WTC11 (cell line): ENCODE measurements at regions not wholly inside any gene's neighbourhood (a gene's known extent, or its start where the extent isn't known, plus 50 kb on each side); places are given as distances from the start of the nearest gene placed in this dataset.

ENCODE experiments used
- ATAC-seq: fragments of 200-7000 bp; cut with Tn5 transposase; 2 replicates; pipeline ENCODE4 v1.10.0; 2021; ENCODE audit warnings: mild to moderate bottlenecking, moderate library complexity
- CTCF ChIA-PET: fragments of 300-600 bp; sonication (Branson Sonifier 250); formaldehyde crosslinking; loops from one replicate; lab custom pipeline; 2021; ENCODE audit warnings: antibody characterized with exemption; lab: Charles Lee
- POLR2A ChIA-PET: fragments of 350-600 bp; sonication (Branson Sonifier 250); formaldehyde crosslinking; loops from one replicate; lab custom pipeline; 2021; ENCODE audit warnings: antibody characterized with exemption; lab: Charles Lee
- DNase-seq: peaks from one replicate; pipeline ENCODE4 v3.0.0; 2021; ENCODE audit warnings: low spot score
- H3K27ac Mint-ChIP-seq: 2 replicates; pipeline ENCODE4 v1.8.0; 2021; ENCODE audit warnings: mixed read lengths
- H3K27me3 Mint-ChIP-seq: 2 replicates; pipeline ENCODE4 v1.8.0; 2021; ENCODE audit warnings: low read depth, mild to moderate bottlenecking, moderate library complexity, mixed read lengths
- H3K36me3 Mint-ChIP-seq: 2 replicates; pipeline ENCODE4 v1.8.0; 2021; ENCODE audit warnings: mixed read lengths
- H3K4me1 Mint-ChIP-seq: 2 replicates; pipeline ENCODE4 v1.8.0; 2022; ENCODE audit warnings: mixed read lengths
- H3K4me3 Mint-ChIP-seq: 2 replicates; pipeline ENCODE4 v1.8.0; 2021; ENCODE audit warnings: mild to moderate bottlenecking, moderate library complexity, mixed read lengths
- H3K9me3 Mint-ChIP-seq: 2 replicates; pipeline ENCODE4 v1.8.0; 2021; ENCODE audit warnings: mixed read lengths
- AFF4 ChIP-seq: sonication (generic); formaldehyde crosslinking; IDR thresholded peaks from 2 replicates; pipeline ENCODE4 v1.8.1; 2023; ENCODE audit warnings: mild to moderate bottlenecking, missing genetic modification reagents, borderline replicate concordance
- ATF3 ChIP-seq: sonication (generic); formaldehyde crosslinking; conservative IDR thresholded peaks from 2 replicates; pipeline ENCODE4 v1.8.1; 2022; ENCODE audit warnings: mild to moderate bottlenecking, missing genetic modification reagents
- CREB1 ChIP-seq: sonication (generic); formaldehyde crosslinking; IDR thresholded peaks from 2 replicates; pipeline ENCODE4 v1.8.0; 2023; ENCODE audit warnings: mild to moderate bottlenecking, missing genetic modification reagents
- ELF4 ChIP-seq: sonication (generic); formaldehyde crosslinking; IDR thresholded peaks from 2 replicates; pipeline ENCODE4 v1.8.1; 2022; ENCODE audit warnings: low read depth, mild to moderate bottlenecking, moderate library complexity, missing genetic modification reagents
- MAX ChIP-seq: sonication (generic); formaldehyde crosslinking; IDR thresholded peaks from 2 replicates; pipeline ENCODE4 v1.8.0; 2022; ENCODE audit warnings: mild to moderate bottlenecking, missing genetic modification reagents
- MXD4 ChIP-seq: fragments of 250-450 bp; sonication (Bioruptor Pico); IDR thresholded peaks from 2 replicates; pipeline ENCODE4 v1.8.0; 2021; ENCODE audit warnings: mild to moderate bottlenecking, moderate library complexity, borderline replicate concordance
- NR2C2 ChIP-seq: sonication (generic); formaldehyde crosslinking; IDR thresholded peaks from 2 replicates; pipeline ENCODE4 v1.8.0; 2022; ENCODE audit warnings: mild to moderate bottlenecking, missing genetic modification reagents
- RORB ChIP-seq: fragments of 250-450 bp; sonication (Bioruptor Pico); IDR thresholded peaks from 2 replicates; pipeline ENCODE4 v1.9.0; 2021; ENCODE audit warnings: mild to moderate bottlenecking
- TCF7 ChIP-seq: sonication (generic); formaldehyde crosslinking; IDR thresholded peaks from 2 replicates; pipeline ENCODE4 v1.8.0; 2022; ENCODE audit warnings: mild to moderate bottlenecking, low read depth, missing genetic modification reagents, moderate library complexity
- USF1 ChIP-seq: sonication (generic); formaldehyde crosslinking; IDR thresholded peaks from 2 replicates; pipeline ENCODE4 v1.8.0; 2022; ENCODE audit warnings: mild to moderate bottlenecking, missing genetic modification reagents
- USF2 ChIP-seq: sonication (generic); formaldehyde crosslinking; IDR thresholded peaks from 2 replicates; pipeline ENCODE4 v1.8.1; 2023; ENCODE audit warnings: mild to moderate bottlenecking, missing genetic modification reagents, moderate library complexity
- ZNF281 ChIP-seq: sonication (generic); formaldehyde crosslinking; IDR thresholded peaks from 2 replicates; pipeline ENCODE4 v1.8.0; 2023; ENCODE audit warnings: mild to moderate bottlenecking, missing genetic modification reagents
- ZNF416 ChIP-seq: fragments of 250-450 bp; sonication (Bioruptor Pico); IDR thresholded peaks from 2 replicates; pipeline ENCODE4 v1.9.0; 2021; ENCODE audit warnings: mild to moderate bottlenecking, inconsistent platforms
- ZNF671 ChIP-seq: fragments of 250-450 bp; sonication (Bioruptor Pico); IDR thresholded peaks from 2 replicates; pipeline ENCODE4 v1.8.0; 2021; ENCODE audit warnings: mild to moderate bottlenecking
- ZSCAN18 ChIP-seq: fragments of 250-450 bp; sonication (Bioruptor Pico); IDR thresholded peaks from 2 replicates; pipeline ENCODE4 v2.1.2; 2022; ENCODE audit warnings: mild to moderate bottlenecking, moderate library complexity

- ChIA-PET POLR2A (no interaction called here), CTCF (interaction anchor here (0.8 kb wide), 1 partner anchor 34 kb away, joined by 3 read pairs; no protein-coding TSS in a partner anchor)
- H3K4me1 Mint-ChIP-seq: no peaks in the 10 kb centered on the region
- peaks cover 17% of the 10 kb centered on the region for H3K27me3 Mint-ChIP-seq
- no peak for ATAC-seq
- no peaks in the 10 kb centered on the region for H3K9me3 Mint-ChIP-seq
- no peaks in the 10 kb centered on the region for H3K36me3 Mint-ChIP-seq
- TF ChIP-seq MAX (CRISPR knock-in tag) (no peak), ZNF671 (CRISPR knock-in tag) (no peak), RORB (CRISPR knock-in tag) (no peak)
- no peak for DNase-seq
- no peak overlapping the region for H3K27ac Mint-ChIP-seq
- no peak overlapping the region for H3K4me3 Mint-ChIP-seq
Observed at GRCh38 chr9:113772121-113772810, 103.8 kb upstream of the ZNF618 start.

GRCh38 chr9:113774963-113775362, 101.1 kb upstream of the ZNF618 start:
- no peak overlapping the region for H3K27ac Mint-ChIP-seq
- no peak for DNase-seq
- H3K9me3 Mint-ChIP-seq: no peaks in the 10 kb centered on the region
- no peaks in the 10 kb centered on the region for H3K36me3 Mint-ChIP-seq
- no peak overlapping the region for H3K4me3 Mint-ChIP-seq
- H3K27me3 Mint-ChIP-seq: peaks cover 6% of the 10 kb centered on the region
- H3K4me1 Mint-ChIP-seq: no peaks in the 10 kb centered on the region
- no peak for TF ChIP-seq CREB1
- peak; percentile 75 for TF ChIP-seq USF2
- no peak for TF ChIP-seq ATF3
- peak; percentile 52; the same call in 1 of the 2 replicates for TF ChIP-seq USF1 (CRISPR knock-in tag)
- CTCF ChIA-PET: no interaction called here
- ATAC-seq: no peak
- POLR2A ChIA-PET: no interaction called here

GRCh38 chr9:113775749-113776148, 100.4 kb upstream of the ZNF618 start:
- no peak for DNase-seq
- CTCF ChIA-PET: no interaction called here
- Mint-ChIP-seq H3K4me1 (peaks cover 6% of the 10 kb centered on the region), H3K4me3 (no peak overlapping the region), H3K36me3 (no peaks in the 10 kb centered on the region), H3K27ac (no peak overlapping the region), H3K9me3 (no peaks in the 10 kb centered on the region), H3K27me3 (peaks cover 8% of the 10 kb centered on the region)
- TF ChIP-seq AFF4 (CRISPR knock-in tag) (no peak), MAX (CRISPR knock-in tag) (no peak)
- POLR2A ChIA-PET: no interaction called here
- ATAC-seq: no peak

GRCh38 chr9:113776194-113776593, 99.9 kb upstream of the ZNF618 start:
- Mint-ChIP-seq H3K4me1 (peaks cover 10% of the 10 kb centered on the region), H3K27ac (no peak overlapping the region), H3K4me3 (no peak overlapping the region), H3K36me3 (no peaks in the 10 kb centered on the region), H3K27me3 (peaks cover 12% of the 10 kb centered on the region), H3K9me3 (no peaks in the 10 kb centered on the region)
- ChIA-PET POLR2A (no interaction called here), CTCF (no interaction called here)
- ATAC-seq (no peak), DNase-seq (no peak)
- TF ChIP-seq ZSCAN18 (no peak), ZNF281 (CRISPR knock-in tag) (no peak), MXD4 (CRISPR knock-in tag) (no peak), ELF4 (CRISPR knock-in tag) (no peak), TCF7 (no peak), ZNF416 (CRISPR knock-in tag) (no peak), NR2C2 (CRISPR knock-in tag) (no peak)
